GM19455 (cell line): ENCODE measurements at regions not wholly inside any gene's neighbourhood (a gene's known extent, or its start where the extent isn't known, plus 50 kb on each side); places are given as distances from the start of the nearest gene placed in this dataset.

ENCODE experiments used
- ATAC-seq: cut with Tn5 transposase; IDR thresholded peaks from one replicate; pipeline ENCODE4 v1.9.1; 2021; ENCODE audit not compliant: unreplicated experiment

- no peak for ATAC-seq
These were observed 1315.3 kb downstream of the TMEM121 start for GRCh38 chr14:106841701-106842100.

DNA sequence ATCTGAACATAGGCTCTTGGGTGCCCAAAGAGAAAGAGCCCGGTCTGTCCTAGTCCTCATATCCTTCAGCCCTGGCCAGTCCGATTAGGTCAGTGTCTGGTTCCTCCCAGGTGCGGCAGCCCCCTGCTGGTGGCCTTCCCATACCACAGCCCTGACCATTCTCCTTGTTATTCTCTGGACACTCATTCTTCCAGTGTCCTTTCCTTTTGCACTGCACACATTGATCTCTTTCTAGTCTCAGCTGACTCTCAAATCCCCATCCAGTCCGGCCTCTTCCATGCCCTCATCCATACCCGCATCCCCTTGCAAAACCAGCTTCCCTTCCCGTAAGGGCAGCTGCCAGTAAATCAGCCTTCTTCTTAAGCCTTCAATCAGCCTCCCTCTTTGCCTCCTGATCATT lies 1316.3 kb downstream of the TMEM121 start:
- ATAC-seq: no peak

GRCh38 chr14:106843386-106843785 lies 1317.0 kb downstream of the TMEM121 start:
- ATAC-seq: no peak

DNA sequence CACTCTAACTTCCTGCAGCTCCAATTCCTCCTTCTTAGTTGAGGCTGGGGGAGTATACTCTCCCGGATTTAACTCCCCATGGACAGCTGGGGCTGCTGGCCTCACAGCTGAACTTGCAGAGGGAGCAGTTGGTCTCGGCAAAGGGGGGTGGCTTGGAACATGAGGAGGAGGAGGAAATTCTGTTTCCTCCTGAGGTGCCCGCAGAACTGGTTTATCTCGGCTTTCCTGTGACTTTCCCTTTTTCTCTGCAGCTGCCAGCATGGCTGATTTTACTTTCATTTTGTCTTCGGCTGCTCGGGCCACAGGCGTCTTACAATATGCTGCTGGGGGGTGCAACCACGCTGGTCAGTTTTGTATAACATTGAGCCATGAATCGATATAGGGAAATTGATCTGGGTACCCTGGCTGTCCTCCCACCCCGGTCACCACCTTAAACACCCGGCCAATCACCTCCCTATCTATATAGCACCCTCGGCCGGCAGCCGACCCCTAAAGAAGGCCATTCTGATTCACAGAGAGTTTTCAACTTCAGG lies 1317.6 kb downstream of the TMEM121 start:
- no peak for ATAC-seq

GRCh38 chr14:106844608-106845285 lies 1318.4 kb downstream of the TMEM121 start:
- ATAC-seq: peak; percentile 54

GRCh38 chr14:106845286-106846087 lies 1319.1 kb downstream of the TMEM121 start:
- peak; percentile 28 for ATAC-seq

DNA sequence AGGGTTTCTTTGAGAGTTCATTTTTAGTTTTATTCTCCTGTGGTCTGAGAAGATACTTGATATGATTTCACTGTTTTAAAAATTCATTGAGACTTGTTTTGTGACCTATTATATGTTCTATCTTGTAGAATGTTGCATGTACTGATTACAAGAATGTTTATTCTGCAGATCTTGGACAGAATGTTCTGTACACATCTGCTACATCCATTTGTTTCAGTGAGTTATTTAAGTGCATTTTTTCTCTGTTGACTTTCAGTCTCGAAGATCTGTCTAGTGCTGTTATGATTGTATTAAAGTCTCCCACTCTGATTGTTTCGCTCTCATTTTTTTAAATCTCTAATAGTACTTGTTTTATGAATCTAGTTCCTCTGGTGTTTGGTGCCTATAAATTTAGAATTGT lies 1319.8 kb downstream of the TMEM121 start:
- no peak for ATAC-seq

GRCh38 chr14:106848330-106849121 lies 1322.1 kb downstream of the TMEM121 start:
- ATAC-seq: no peak

DNA sequence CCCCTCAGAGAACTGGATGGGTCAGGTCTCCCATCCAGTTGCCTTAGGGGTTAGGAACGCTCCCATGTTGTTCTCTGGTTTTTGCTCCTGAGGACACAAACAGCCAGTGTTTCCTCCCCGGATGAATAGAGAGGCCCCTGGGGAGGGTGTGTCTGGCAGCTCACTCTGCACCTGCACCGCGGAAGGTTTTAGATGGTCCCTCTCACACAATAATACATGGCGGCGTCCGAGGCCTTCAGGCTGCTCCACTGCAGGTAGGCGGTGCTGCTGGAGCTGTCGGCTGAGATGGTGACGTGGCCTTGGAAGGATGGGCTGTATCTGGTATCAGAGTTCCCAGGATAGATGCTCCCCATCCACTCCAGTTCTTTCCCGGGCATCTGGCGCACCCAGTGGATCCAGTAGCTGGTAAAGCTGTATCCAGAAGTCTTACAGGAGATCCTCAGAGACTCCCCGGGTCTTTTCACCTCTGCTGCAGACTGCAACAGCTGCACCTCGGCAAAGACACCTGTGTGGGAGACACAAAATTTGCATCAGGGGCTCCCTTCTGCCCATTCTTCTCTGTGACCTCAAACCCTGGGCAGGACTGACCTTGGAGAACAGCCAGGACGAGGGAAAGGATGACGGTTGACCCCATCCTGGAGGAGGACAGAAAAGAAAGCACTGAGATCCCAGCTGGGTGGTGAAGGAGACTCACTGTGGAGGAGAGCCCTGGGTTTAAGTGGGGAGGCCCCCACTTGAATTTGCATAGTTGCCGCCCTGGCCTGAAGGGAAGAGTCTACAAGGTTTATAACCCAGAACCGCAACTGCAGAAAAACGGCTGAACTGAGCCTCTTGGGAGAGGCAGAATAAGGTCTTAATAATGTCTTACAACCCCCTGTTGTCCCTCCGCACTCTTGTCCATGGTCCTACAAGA lies 1324.8 kb downstream of the TMEM121 start:
- peak; percentile 67 for ATAC-seq

DNA sequence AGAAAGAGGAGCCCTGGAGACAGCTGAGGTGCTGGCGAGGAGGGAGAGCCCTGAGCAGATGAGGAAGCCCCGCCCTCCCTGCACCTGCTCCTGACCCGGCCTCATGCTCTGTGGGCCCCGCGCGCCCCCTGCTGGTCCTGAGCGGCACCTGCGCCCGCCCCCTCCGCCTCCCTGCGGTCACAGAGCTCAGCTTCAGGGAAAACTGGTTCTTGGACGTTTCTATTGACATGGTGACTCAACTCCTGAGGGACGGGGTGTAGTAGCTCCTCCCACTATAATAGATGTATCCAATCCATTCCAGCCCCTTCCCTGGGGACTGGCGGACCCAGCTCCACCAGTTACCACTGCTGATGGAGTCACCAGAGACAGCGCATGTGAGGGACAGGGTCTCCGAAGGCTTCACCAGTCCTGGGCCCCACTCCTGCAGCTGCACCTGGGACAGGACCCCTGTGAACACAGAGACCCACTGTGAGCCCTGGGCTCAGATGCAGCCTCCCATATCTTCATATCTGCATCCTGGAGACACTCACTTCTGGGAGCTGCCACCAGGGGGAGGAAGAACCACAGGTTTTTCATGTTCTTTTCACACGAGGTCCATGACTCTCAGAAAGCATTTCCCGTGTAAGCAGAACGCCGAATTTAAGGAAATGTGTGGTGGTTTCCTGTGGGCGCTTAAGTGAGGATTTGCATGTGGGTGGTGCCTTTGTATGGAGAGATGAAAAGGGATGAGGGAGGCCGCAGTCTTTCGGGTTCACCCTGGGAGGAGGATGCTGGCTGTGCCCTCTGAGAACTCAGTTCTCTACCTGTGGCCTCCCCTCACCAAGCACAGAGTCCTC lies 1346.4 kb downstream of the TMEM121 start:
- ATAC-seq: no peak

DNA sequence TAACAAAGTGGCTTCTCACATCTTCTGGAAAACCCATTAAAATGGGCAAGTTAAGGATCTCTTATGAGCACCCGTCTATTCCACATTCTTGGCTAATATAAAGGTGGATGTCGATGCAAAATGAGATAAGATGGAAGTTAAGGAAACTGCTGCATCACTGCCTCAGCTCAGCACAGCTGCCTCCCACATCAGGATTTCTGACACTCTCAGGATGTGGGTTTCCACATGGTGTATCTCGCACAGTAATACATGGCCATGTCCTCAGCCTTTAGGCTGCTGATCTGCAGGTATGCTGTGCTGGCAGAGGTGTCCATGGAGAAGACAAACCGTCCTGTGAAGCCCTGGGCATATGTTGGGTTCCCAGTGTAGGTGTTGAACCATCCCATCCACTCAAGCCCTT lies 1348.0 kb downstream of the TMEM121 start:
- ATAC-seq: no peak

DNA sequence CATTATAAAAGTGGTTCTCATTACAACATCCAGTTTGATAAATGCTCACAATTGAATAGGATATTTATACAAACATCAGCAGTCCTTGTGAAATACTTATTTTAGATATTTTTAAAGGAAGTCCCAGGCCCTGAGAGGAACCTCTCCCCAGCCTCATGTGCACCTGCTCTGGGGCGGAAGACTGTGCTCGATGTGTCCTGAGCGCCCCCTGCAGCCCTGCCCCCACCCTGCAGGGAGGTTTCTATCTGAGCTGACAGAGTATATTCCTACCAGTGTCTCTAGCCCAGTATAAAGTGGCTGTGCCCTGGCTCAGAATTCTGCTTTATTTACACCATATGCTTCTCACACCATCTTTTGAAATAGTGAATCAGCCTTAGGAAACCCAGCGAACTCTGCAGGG lies 1349.1 kb downstream of the TMEM121 start:
- ATAC-seq: no peak

- no peak for ATAC-seq
These were observed 1350.3 kb downstream of the TMEM121 start for GRCh38 chr14:106876711-106877110.

GRCh38 chr14:106877517-106877916 lies 1351.1 kb downstream of the TMEM121 start:
- ATAC-seq: no peak

DNA sequence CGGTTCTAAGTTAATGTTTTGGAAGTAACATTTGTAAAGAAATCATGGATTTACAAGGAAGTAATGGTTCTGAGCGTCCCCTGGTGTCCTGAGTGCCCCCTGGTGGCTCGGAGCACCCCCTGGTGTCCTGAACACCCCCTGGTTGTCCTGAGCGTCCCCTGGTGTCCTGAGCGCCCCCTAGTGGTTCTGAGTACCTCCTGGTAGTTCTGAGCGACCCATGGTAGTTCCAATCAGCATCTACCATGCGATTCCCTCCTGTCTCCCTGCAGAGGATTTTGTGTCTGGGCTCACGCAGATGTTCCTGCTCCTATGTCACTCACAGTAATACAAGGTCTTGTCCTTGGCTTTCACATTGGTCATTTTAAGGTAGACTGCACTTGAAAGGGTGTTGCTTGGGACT lies 1352.9 kb downstream of the TMEM121 start:
- ATAC-seq: no peak

DNA sequence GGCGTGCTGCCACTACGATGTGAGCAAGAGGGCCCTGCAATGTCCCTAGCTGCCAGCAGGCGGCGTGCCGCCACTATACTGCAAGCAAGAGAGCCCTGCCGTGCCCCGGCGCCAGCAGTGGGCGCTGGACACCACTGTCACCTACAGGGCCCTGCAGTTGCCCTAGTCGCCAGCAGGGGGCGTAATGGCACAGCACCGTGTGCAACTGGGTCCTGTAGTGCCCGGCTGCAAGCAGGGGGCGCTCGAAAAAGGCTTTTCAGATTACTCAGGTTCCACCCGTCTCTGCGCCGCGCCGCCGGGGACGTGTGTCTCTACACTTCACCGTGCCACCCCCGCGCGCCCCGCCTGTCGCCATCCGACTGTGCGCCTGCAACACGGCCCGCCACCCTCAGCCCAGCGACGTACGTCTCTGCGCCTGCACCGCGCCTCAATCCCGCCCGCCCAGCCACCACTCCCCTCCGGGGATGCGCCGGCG lies 1356.9 kb downstream of the TMEM121 start:
- no peak for ATAC-seq
